OCI-M1 (cell line): ENCODE measurements at regions not wholly inside any gene's neighbourhood (a gene's known extent, or its start where the extent isn't known, plus 50 kb on each side); places are given as distances from the start of the nearest gene placed in this dataset.
A peak's percentile ranks its signal among the peaks of the same experiment; 100 is the strongest.
"Not testable (repeated sequence)": the region's sequence is repeated elsewhere in the genome, so short reads cannot be mapped to it uniquely, and the experiment has no call there.

ENCODE experiments used
- DNase-seq: peaks from one replicate; lab custom pipeline; 2025; lab: John Stamatoyannopoulos, UW

- no peak for DNase-seq
These were observed 119.6 kb upstream of the BRWD3 start for GRCh38 chrX:80929251-80929650.

- DNase-seq = peak; percentile 13
These were observed 108.2 kb upstream of the BRWD3 start for GRCh38 chrX:80917919-80918318.

- DNase-seq = not testable (repeated sequence)
These were observed 102.7 kb upstream of the BRWD3 start for GRCh38 chrX:80912351-80912750.

GRCh38 chrX:80879916-80880315, 70.2 kb upstream of the BRWD3 start:
- no peak for DNase-seq

GRCh38 chrX:80879143-80879542, 69.5 kb upstream of the BRWD3 start:
- DNase-seq = peak; percentile 0

- peak; percentile 57 for DNase-seq
These were observed 67.2 kb upstream of the BRWD3 start for GRCh38 chrX:80876877-80877276.
